CD4-positive, alpha-beta T cell treated with Interleukin-21 for 1 hour (primary cell): ENCODE measurements at regions not wholly inside any gene's neighbourhood (a gene's known extent, or its start where the extent isn't known, plus 50 kb on each side); places are given as distances from the start of the nearest gene placed in this dataset.

Experiments
- DNase-seq: peaks from one replicate; pipeline ENCODE4 v3.0.0-alpha.2; 2020

DNA sequence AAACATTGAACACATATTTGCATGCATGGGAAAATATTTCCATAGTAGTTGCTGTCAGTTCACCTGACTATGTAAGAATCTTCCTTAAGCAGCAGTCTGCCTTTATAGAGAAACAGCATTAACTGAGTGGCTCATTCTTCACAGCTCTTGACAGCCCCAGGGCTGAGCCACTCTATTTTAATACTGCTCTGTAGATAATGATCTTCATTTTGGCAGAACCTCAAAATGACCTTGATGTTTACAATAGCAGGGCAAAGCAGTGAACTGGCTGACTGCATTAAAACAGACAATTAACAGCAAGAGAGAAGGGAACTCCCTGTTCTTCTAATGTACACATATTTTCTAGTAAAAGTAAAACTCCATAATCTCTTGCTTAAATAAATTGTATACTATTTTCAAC lies 580.6 kb upstream of the SOX11 start:
- no peak for DNase-seq

DNA sequence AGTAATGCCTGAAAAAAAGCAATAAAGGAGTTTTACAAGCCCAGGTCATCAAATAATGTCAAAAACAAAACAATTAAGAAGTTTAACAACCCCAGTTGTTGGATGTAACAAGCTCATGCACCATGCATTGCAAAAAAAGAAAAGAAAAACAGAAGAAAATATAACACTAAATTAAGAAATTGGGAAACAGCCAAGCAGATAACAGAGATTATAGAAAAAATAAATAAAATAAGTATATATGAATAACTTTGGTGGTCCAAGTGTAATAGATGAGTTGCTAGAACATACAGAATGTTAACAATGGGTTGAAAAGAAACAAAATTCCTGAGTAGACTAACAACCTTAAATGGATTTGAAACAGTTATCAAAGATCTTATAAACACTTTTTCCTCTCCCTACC lies 573.1 kb upstream of the SOX11 start:
- no peak for DNase-seq

DNA sequence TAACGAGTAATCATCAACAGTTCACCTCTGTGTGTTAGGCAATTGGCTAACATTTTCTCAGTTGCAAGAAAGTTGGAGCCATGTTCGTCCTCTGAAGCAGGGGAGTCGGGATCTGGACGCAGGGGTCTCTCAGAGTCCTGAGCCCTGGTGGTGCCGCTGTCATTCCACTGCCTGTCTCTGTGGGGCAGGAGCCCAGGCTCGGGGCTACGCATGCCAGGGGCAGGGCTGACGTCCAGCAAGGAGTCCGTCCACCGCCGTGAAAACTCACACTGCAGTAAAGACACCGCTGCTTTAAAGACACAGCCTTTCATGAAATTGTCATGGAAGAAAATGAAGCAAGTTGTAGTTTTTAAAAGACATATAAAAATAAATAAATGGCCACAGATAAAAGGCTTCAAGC lies 571.1 kb upstream of the SOX11 start:
- no peak for DNase-seq

DNA sequence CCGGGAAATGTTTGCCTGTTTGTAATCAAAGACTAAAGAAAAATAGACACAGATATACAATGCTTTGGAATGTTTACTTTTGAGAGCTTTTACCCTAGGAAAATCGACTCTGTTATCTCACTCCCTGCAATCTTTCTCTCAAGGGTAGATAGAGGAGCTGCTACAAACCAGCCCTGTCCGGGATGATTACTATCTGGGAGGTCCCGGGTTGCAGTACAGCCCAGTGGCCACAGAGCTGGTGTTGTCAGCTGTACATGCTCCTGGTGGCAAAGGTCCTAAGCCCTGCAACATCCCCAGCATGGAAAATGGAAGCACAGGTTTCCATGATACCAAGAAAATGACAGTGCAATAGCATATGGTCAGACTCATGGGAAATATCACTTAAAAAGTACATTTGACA lies 570.5 kb upstream of the SOX11 start:
- DNase-seq, result no peak

DNA sequence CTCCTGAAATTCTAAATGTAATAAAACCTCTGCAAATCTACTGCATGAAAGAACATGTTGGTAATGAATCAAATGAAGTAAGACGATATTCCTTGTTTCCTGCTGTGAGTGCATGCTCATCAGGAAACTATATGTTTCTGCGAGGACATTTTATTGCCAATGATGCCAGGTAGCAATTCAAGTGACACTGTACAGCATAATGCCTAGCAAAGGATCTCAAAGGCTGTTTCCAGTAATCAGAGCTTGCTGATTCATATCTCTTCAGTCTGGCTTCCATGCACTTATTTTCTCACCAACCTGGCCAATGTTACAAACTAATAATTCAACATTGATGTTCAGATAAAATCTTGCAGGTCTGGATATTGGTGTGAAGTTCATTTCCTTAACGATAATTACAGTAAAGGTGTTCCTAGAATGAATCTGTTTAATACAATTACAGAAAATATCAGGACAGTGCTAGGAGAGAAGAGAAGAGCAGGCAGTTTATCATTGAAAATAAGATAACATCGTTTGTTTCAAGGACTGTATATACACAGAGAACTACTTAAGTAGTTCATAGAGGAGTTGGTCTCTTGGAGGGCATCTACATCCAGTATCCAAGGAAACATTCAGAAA lies 568.5 kb upstream of the SOX11 start:
- no peak for DNase-seq

DNA sequence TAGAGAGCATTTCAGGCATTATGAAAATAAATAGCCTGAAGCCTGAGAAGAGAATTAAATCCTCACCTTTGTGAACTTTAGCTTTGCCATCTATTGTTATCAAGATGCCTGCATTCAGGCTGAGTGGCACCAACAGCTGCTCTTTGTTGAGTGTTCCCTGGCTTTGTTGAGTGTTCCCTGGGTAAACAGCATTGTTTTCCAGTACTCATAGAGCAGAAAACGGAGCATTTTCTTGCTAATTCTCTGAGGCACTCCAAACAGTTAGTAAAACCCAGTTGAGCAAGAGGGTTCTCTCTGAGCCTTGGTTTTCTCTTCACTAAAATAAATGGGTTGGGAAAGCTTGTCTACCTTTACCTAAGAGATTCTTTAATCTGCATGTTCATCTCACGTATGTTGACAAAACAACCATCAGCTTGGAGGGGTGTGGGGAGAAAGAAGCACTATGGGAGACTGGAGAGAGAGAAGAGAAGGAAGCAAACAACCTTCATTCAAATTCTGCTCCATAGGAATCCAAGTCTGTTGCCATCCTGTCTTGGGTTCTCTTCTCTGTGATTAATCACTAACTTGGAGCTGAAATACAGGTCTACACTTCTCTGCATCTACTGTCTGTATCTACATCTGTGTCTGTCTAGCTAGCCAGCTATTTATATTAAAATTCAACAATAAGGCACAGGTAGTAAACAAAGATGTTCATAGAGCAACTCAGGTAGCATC lies 567.0 kb upstream of the SOX11 start:
- DNase-seq, result no peak

DNA sequence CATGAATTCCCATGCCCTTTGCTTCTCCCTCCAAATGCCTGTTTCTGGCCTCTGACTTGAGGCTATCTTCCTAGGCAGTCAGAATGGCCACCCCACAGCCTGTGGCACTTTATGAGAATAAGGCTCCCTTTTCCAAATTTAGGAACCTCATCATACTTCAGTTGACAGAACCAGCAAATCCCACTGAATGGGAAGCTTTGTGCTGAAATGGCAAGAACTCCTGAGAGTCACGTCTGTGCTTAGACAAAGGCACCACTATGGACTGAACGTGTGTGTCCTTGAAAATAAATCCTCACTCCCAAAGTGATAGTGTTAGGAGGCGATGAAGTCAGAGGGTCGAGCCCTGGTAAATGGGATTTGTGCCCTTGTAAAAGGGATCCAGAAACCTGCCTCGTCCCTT lies 559.9 kb upstream of the SOX11 start:
- no peak for DNase-seq

DNA sequence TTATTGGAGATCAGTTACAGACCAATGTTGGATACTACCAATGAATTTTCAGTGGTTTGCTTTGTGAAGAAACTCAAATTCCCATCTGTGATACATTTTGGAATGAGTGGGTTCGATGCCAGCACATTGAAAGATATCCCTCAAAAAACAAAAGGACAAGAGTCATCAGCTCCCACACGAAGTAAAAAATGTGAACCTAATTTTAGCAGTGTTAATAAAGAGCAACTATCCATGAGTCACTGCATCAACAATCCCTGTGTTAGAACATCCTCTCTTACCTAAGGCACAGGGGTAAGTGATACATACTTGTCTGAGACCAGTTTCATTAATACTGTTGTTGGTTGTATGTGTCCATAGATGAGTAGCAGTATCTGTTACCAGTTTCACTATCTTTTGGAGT lies 551.8 kb upstream of the SOX11 start:
- no peak for DNase-seq

DNA sequence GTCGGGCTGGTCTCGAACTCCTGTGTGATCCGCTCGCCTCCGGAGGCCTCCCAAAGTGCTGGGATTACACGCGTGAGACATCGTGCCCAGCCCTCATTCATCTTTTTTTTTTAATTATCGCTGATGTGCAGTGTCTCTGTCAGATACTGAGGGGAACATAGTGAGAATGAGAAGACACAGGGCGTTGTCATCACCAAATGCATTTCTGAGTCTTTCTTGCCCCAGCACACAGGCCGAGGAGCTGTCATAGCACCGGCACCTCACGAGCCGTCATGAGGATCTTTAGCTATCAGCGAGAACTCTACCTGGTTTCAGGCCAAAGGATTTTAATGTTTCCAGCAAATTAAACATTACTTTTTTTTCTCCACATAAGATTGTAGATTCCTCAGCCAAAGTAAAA lies 548.0 kb upstream of the SOX11 start:
- DNase-seq, result no peak

DNA sequence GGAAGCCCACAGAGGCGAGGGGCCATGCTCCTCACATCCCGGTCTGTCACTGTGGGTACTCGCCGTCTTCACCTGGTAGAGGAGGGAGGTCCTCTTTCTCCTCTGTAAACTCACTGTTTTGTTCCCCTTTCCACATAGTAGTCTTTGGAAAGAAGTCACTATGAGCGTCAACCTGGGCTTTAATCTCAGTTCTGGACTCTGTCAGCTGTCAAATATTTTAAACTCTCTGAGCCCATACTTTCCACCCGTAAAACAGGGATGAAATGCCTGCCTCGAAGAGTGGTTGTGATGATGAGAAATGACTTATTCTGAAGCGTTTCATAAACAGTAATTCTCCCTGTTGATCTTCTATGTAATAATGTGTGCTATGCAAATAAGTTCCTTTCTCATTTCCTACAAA lies 547.1 kb upstream of the SOX11 start:
- no peak for DNase-seq

DNA sequence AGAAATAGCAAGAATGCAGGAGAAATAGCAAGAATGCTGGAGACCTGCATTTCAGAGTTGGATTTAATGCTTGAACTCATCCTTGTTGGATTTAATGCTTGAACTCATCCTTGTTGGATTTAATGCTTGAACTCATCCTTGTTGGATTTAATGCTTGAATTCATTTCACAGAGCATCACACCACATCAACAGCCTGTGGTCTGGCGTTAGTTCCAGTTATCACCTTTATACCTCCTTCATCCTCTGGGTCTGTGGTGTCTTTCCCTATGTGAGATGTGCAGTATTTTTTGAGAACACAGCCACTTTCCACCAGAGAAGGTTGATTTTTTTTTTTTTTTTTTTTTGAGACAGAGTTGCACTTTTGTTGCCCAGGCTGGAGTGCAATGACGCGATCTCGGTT lies 546.4 kb upstream of the SOX11 start:
- no peak for DNase-seq

DNA sequence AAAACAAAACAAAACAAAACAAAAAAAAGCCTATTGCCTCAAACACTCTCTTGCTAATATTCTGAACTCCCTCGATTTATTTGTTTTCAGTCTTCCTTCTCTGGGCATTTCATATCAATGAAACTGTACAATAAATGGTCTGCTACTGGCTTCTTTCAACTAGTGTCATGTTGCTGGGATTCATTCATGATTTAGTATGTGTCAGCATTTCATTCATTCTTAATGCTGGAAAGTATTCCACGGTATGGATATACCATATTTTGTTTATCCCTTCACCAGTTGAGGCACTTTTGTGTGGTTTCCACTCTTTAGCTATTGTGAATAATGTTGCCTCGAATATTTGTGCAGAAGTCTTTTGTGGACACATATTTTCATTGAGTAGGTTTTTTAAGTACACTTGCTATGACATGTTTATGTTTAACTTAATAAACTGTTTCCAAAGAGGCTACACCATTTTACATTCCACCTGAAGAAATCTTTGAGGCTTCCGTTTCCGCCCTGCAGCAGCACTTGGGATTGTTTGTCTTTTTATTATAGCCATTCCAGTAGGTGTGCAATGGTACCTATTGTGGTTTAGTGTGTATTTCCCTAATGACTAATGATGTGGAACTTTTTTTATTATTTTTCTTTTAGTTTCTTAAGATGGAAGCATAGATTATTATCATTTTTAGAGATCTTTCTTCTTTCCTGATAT lies 543.6 kb upstream of the SOX11 start:
- no peak for DNase-seq

DNA sequence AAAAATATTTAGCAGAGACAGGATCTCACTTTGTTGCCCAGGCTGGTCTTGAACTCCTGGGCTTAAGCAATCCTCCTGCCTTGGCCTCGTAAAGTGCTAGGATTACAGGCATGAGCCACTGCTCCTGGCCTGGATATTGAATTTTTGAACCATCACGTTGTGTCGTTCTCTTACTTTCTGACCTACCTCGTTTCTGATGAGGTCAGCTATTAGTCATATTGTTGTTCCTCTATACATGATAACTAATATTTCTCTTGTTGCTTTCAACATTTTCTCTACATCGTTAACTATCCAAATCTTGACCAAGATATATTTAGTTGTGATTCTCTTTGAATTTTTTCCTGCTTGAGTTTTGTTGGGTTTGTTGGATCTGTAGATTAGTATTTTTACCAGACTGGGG lies 541.3 kb upstream of the SOX11 start:
- DNase-seq, result no peak

DNA sequence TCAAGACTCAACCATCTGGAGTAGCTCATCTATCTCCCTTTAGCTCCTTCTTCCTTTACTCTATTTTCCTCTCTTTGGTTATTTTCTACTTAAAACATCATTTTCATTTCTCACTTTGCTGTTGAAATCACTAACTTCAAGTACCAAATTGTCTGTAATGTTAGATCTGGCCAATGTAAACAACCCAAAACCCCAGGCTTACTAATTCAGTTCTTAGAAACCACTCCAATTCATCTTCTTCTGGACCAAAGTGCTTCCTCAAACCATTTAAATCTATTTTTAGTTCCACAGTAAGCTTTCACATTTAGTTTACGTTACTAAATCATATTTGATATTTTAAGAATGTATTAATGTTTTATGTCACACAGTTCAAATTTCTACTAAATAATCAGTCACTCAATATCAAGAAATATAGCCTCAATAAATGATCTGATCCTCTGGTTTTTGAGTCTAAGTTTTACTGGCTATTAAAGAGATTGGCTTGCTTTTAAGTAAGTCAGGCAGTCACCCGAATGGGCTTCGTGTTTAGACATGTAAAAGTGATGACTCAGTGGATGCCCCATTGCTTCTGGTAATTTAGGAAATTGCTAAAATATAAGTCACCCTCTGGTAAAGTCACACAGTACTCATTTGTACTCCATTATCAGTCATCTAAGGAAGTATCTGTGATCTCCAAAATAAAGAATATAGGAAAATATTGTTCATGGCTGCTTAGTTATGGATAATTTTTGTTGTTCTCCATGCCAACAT lies 527.2 kb upstream of the SOX11 start:
- no peak for DNase-seq

DNA sequence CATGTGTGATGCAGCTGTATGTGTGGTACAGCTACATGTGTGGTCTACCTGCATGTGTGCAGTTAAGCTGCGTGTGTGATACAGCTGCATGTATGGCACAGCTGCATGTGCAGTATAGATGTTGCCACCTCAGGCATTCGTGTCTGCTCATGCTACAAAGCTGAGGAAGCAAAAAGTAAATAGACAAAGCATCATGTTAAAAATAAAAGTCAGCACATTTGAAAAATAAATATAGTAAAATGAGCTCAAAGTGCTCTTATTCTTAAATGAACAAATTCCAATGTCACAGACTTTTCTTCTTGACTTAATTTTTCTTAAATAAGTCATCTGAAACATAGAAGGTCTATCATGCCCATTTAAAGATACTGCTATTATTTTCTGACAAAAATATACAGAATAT lies 519.3 kb upstream of the SOX11 start:
- DNase-seq, result no peak

DNA sequence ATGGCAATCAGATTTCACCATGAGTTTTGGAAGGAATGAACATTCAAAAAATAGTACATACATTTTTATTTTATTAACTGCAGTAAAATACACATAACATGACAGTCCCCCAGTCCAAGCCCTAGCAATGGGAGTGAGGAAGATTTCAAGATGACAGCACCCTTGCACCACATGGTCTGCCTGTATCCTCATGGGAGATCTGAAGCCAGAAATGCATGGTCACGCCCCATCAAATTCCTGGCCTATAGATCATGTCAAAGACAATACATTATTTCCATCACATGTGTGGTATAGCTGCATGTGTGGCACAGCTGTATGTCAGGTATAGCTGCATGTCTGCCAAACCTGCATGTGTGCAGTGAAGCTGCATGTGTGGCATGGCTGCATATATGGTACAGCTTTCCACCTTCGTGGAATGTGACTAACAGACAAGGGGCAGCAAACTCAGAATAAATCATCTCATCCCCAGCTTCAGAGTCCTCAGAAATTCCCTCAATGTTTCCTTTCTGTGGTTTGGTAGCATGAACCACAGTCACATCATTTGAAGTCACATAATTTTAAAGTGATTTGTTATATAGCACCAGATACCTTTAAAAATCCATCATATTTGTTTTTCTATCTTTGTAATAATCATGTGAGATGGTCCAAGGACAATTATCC lies 518.2 kb upstream of the SOX11 start:
- DNase-seq, result no peak

DNA sequence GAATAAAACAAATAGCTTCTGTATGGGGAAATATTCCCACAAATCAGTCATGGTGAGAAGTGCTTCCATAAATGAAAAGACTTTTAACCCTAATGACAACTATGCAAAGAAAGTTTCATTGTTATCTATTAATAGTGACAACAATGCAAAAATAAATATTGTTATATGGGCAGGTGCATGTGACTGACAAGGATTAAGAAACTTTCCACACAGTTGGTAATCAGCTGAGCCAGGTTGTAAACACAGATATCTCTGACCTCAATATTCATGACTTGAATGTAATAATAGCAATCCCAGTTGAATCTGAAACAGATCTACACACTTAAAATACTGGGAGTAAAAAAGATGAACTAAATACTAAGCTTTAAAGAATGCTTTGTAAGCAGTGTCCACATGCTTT lies 517.0 kb upstream of the SOX11 start:
- DNase-seq, result no peak

DNA sequence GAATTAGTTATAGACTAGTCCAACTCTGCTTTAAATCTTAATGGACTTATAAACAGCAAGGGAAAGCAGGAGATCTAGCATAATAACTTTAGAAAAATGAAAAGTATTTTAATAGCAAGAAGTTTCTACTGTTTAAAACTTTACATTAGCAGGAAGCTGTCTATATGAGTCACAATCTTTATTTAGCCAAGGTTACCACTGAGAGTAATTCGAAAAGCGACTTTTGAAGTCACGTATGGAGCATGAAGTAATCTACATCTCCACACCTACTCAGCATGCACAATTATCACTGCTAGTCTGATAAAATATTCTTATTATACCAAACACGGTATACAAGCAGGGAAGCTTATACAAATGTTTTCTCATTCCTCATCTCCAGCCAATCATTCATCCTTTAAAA lies 515.4 kb upstream of the SOX11 start:
- DNase-seq, result no peak

DNA sequence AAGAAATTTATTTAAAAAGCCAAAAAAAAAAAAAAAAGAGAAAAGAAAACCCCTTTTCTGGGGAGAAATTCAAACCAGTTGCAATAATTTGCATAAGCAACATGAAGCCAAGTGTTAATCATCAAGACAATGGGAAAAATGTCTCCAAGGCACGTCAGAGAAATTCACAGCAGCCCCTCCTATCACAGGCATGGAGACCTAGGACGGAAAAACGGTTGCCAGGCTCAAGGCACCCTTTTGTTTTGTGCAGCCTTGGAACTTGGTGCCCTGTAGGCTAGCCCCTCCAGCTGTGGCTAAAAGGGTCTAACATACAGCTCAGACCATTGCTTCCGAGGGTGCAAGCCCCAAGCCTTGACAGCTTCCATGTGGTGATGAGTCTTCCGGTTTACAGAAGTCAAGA lies 509.2 kb upstream of the SOX11 start:
- DNase-seq, result no peak

DNA sequence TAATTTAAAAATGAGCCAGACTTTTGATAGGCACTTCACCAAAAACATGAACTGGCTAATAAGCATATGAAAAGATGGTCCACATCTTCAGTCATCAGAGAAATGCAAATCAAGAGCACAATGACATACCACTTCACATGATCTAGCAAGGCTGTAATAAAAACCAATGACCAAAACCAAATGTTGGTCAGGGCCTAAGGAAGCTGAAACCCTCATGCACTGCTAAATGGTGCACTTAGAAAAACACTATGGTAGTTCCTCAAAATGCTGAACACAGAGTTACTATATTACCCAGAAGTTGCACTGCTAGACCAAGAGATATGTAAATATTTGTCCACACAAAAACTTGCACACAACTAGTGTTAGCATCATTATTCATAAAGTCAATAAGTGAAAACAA lies 504.9 kb upstream of the SOX11 start:
- DNase-seq, result no peak

DNA sequence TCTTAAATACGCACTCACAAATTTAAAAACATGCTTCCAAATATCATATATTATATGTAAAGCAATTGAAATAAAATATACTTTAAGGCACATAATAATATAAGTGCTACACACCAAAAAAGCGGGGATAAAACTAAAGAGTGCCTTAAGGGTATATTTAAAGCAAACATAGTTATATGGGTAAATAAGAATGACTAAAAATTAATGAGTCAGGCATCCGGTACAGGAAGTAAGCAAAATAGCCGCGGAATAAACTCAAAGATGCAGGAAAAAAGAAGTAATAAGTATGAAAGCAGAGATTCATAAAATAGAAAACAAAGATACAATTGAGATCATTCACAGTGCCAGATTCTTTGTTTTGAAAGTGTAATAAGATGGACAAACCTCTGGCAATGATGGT lies 503.5 kb upstream of the SOX11 start:
- no peak for DNase-seq

DNA sequence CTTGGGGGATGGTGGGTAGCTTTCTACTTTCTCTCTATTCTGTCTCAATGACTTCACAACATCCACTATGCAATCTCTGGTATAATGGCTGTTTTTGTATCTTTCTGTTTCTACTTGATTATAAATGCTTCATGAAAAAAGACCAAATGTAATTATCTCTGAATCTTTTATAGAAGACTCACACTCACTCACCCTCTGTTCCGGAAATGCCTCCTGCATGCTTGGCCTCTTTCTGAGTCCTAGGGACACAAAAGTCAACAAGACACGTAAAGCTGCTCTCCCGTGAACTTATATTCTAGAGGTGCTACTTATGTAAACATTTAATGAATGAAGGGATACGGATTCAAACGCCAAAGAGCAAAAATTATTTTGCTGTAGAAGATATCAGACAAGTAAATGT lies 502.2 kb upstream of the SOX11 start:
- DNase-seq, result no peak

DNA sequence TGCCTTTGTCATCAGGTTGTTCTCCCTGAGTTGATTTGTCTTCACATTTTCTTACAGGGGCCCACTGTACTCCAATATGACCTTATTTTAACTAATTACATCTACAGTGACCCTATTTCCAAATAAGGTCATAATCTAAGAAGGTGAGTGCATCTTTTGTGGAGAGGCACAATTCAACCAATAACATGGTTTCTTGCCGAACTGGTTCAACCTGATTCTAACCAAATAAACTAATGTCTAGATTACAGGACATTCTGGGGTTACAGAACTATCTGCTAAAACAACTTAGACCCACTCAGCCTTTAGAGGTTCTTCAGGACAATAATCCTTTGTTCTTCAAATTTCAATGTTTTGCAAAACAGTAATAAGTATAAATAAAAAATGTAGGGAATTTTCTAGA lies 496.5 kb upstream of the SOX11 start:
- DNase-seq, result no peak
